ENCODE measurements at regions not wholly inside any gene's neighbourhood (a gene's known extent, or its start where the extent isn't known, plus 50 kb on each side); places are given as distances from the start of the nearest gene placed in this dataset.

GRCh38 chr2:160632084-160632975, 138.7 kb upstream of the RBMS1 start:
- DNase-seq, result no peak

DNA sequence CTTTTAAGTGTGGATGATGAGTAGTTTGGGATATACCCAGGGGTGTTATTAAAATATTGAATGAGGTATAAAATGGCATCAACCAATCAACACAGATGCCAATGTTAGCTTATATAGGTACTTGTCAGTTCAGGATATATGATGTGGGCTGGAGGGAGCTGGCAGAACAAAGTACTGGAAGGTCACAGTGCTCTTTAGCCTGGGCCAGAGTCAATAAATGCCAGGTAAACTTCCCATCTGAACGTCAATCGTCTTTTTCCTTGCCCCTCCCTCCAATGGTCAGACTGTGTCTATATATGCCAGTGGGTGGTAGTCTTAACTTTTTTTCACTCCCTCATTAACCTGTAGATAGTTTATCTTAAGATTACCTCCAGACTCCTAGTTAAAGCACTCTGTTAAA, 140.8 kb upstream of the RBMS1 start:
- DNase-seq, result no peak

GRCh38 chr2:160635488-160635887, 141.9 kb upstream of the RBMS1 start:
- no peak for DNase-seq

DNA sequence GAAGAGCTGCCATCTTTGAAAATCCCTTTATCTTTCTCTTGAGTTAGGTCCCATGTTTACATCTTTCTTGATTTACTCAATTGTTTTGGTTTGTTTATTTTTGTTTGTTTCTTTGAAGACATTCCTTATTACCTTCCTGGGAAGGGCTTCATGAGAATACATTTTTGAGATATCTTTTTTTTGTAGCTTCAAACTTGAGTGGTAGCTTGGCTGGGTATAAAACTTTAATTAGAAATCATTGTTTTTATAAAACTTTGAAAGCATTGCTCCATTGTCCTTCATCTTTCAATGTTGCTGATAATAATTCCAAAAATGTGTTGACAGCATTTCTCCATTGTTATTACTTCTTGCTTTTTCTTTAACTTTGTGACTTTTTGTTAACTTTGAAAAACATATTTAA, 145.9 kb upstream of the RBMS1 start:
- DNase-seq, result no peak

DNA sequence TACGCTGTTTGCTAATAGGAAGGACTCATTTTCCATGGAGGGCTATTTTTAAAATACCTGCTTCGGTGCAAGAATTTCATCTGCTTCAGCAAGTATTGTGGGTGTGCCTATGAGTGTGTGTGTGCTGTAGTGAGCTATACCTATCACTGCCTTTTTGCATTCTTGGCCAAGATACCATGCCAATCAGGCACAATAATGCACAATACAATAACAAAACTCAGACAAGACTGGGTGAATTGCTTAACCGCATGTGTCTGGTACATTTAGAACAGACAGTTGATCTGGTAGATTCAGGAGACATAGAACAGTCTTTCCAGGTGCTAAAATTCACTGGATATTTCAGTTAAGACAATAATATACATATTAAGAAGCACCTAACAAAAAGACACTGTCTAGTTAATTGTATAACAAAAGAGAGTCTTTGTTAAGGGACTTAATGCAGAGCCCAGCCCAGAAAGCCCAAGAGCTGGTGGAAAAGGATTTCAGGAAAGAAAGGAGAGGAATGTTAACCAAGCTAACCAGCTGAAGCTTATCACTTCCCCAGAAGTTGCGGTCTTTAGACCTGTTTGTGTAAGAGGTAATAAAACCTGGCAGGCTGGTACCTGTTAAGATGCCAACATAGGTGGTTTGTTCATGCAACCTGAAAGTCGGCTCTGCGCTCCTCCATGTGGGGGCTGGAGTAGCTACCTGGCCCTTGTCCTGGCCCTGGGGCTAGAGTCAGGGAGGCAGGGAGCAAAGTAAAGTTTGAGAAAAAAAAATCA, 153.3 kb upstream of the RBMS1 start:
- DNase-seq, result no peak

DNA sequence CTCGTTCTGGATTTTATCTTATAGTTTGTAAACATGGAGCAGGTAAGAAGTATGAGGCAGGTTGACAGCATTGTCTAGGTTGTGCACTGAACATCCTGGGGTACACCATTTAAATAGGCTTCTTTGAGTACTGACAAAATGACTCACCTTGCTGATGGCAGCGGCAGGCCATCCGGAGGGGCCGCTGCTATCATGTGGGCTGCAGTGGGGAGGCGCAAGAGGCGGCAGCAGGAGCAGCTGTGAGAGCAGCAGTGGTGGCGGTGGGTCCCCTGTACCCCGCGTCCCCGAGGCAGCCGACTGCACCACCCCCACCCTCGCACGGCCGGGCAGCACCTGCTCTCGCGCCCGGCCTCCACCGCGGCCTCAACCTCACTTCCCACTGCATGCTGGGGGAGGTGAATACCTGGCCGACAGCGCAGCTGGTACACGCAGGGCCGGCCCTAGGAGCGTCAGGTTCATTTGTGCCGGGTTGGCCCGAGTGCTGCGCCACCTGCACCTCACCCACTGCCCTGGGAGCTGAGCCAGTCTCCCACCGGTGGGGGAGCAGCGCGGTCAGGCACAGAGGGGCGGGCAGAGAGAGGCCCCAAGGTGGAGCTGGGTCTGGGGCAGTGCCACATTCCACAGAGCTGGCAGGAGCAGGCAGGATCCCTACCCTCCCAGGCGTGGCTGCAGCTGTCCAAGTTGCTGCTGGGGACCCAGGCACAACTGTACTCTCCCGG, 154.5 kb upstream of the RBMS1 start:
- DNase-seq, result no peak

DNA sequence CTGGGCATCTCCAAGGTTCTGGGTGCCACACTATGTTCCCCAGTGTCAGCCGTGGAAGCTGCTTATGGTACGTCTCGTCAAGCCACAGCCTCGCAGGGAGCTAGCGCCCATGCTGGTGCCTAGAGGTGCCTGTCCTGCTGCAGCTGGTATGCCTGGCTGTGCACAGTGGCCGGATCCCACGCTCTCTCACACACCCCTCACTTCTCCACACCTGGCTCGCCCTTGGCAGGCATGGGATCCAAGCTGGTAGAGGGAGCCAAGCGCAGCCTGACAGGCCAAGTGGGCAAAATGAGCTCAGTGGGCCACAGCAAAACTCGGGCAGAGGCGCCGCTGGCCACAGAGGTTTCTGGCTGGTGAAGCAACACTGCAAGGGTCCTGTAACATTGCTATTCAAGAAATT, 156.1 kb upstream of the RBMS1 start:
- DNase-seq, result no peak

GRCh38 chr2:160650196-160651118, 156.8 kb upstream of the RBMS1 start:
- no peak for DNase-seq

GRCh38 chr2:160651416-160652200, 158.0 kb upstream of the RBMS1 start:
- no peak for DNase-seq

DNA sequence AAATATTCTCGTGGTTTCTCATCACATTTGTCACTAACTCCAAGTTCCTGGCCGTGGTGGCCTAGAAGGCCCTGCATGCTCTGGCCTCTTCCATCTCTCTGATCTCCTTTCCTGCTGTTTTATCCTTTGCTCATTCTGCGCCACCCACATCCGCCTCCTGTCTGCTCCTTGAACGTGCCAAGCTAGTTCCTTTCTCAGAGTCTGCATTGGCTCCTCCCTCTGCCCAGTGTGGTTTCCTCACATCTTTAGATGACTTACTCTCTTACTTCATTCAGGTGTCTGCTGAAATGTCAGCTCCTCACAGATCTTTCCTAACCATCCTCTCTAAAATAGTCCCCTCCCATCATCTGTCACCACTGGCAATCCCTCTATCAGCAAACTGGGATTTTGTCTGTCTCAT, 158.6 kb upstream of the RBMS1 start:
- peak; percentile 81 for DNase-seq

DNA sequence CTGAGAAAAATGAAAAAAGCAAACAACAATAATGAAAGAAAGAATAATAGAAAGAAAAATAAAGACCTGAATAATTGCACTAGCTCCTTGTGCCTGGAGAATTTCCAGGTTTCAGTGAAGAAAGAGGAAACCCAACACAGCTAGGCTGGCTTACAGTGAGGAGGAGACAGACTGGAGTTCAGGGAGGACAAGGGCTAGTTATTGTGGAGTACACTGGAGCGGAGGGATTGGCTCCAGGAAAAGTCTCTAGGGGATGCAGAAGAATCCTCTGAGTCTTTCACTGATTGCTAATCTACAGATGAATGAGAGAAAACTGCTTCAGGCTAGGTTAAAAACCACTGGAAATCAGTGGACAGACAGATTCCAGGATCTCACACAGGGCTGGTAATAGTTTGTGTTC, 163.6 kb upstream of the RBMS1 start:
- no peak for DNase-seq

DNA sequence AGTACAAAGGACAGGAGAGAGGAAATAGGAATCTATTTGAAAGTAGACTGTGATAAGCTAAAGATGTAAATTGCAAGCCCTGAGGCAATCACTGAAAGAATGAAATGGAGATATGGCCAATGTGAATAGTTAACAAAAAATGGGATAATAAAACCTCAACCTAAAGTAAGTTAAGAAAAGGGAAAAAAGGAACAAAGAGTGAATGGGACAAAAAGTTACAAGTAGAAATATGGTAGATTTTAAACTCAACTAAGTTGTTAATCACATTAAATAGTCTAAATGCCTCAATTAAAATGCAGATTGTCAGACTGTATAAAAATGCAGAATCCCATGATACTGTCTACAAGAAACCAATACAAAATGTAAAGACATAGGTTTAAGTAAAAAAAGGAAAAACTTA, 165.2 kb upstream of the RBMS1 start:
- no peak for DNase-seq

DNA sequence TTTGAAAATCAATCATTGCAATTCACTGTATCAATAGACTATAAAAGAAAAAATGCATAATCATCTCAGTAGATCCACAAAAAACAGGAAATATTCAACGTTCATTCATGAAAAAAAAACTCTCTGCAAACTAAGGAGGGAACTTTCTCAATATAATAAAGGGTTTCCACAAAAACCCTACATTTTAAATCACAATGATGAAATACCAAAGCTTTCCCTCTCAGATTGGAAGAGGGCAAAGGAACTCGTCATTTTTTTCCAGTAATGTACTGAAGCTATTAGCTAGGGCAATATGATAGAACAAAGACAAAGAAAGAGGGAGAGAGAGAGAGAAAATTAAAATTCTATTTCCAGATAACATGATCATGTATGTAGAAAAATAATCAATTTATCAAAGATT, 167.1 kb upstream of the RBMS1 start:
- DNase-seq, result no peak

DNA sequence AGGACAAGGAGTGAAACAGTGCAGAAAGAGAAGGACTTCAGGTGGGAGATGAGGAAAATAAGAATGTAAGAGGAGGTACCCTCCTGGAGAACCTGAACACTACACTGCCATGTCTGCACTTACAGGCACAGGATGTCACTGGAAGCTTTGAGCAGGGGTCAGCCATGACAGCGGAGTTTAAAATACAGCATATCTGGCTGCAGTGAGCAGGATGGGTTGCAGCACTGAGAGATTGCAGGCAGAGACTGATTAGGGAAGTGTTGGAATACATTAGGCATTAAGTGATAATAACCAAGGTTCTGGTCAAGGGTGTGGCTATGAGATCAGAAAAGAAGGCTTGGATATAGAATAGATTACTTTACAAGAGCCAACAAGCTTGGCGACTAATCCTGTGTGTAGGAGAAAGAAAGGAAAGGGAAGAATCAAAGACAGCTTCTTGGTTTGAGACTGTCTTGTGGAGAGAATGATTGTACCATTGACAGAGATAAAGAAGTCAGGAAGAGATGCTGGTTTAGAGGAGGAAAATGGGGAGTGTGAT, 171.1 kb upstream of the RBMS1 start:
- DNase-seq, result no peak

- no peak for DNase-seq
Measured at GRCh38 chr2:160666154-160667060, 172.8 kb upstream of the RBMS1 start.

DNA sequence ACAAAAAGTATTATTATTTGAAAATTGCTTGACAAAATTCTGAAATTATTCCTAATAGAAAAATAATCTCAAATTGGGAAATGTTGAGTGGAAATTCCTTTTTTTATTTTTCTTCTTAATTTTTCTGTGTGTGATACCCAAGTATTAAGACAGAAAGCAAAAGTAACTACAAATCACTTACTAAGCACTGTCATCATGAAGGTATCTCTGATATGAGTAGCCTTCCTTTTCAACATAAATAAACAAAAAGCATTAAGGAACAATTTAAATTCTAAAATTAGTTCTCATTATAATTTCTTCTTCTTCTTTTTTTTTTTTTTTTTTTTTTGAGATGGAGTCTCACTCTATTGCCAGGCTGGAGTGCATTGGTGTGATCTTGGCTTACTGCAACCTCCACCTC, 174.2 kb upstream of the RBMS1 start:
- no peak for DNase-seq

- no peak for DNase-seq
Measured at GRCh38 chr2:160670618-160671017, 177.0 kb upstream of the RBMS1 start.

DNA sequence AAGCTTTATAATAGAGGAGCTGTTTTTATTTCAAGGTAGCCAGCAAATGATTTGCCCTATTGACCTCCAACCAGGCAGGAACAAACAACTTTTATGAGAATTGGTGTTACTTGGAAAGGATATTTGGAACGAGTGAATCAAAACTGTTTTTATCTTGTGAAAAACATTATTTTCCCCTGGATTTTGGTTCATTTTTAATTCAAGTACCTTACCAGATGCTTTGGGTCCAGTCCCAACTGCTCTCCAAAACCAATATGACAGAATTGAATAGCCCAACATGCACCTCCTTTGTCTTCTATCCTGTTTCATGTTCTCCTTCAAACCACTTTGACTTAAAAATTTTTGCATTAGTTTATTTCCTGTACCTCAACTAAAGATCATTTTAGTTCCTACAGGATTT, 178.6 kb upstream of the RBMS1 start:
- DNase-seq, result no peak

DNA sequence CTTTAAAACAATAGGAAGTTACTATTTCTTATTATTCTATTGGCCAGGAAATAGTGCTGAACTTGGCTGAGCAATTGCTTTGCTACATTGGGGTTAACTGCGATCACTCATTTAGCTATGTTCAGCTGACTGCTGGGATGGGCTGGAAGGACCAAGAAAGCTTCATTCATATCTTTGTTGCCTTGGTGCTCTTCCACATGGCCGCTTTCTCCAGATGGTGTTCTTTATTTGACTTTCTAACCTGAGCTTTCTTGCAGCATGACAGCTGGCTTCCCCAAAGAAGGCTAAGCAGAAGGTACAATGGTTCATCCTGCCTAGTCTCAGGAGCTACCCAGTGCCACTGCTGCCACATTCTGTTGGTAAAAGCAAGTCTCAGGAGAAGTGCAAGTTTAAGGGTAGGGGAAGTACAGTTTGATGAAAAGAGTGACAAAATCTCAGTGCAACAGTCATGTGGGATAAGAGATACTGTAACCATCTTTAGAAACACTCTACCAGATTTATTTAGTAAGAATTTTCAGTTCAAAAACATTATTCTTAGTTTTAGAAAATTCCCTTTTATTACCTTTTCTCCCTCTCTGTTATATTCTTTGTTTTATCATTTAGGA, 180.6 kb upstream of the RBMS1 start:
- DNase-seq, result no peak

DNA sequence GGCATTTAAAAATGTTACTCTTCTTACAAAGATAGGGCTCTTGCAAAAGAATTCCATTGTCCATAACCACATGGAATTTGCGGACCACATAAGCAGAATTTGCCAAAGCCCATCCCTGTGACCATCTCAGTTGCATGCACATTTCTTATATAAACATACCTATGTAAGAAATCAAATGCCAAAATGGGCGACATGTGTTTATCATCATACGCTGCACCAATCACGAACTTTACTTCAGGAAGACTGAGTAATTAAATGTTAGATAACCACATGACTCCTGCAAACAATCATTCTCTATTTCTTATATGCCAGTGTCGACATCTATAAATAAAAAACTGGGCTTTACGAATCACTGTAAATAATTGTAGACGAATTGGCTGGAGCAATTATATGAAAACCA, 186.1 kb upstream of the RBMS1 start:
- DNase-seq, result no peak
